22Rv1 (cell line): ENCODE measurements at regions not wholly inside any gene's neighbourhood (a gene's known extent, or its start where the extent isn't known, plus 50 kb on each side); places are given as distances from the start of the nearest gene placed in this dataset.

Experiments used
- H3K27ac ChIP-seq: fragments of 450-650 bp; 2 replicates; pipeline ENCODE4 v1.5.1; 2017
- CTCF ChIP-seq: fragments of 450-650 bp; IDR thresholded peaks from 2 replicates; pipeline ENCODE4 v1.5.1; 2017; ENCODE audit warnings: mild to moderate bottlenecking
- ZFX ChIP-seq: fragments of 450-650 bp; IDR thresholded peaks from 2 replicates; pipeline ENCODE4 v1.6.1; 2017; ENCODE audit warnings: antibody characterized with exemption, borderline replicate concordance

- no peak overlapping the region for H3K27ac ChIP-seq
- TF ChIP-seq ZFX: no peak
- TF ChIP-seq CTCF: no peak
These were observed 564.0 kb upstream of the ACO1 start for GRCh38 chr9:31820426-31820825.

- TF ChIP-seq ZFX (no peak), CTCF (no peak)
- no peak overlapping the region for H3K27ac ChIP-seq
These were observed 562.9 kb upstream of the ACO1 start for GRCh38 chr9:31821583-31821982.

- no peak for TF ChIP-seq ZFX
- no peak for TF ChIP-seq CTCF
- no peak overlapping the region for H3K27ac ChIP-seq
These were observed 561.1 kb upstream of the ACO1 start for GRCh38 chr9:31823365-31823764.

GRCh38 chr9:31824860-31825259 is 559.6 kb upstream of the ACO1 start:
- no peak overlapping the region for H3K27ac ChIP-seq
- TF ChIP-seq CTCF: no peak
- no peak for TF ChIP-seq ZFX

GRCh38 chr9:31837211-31837610 is 547.2 kb upstream of the ACO1 start:
- H3K27ac ChIP-seq: no peak overlapping the region

GRCh38 chr9:31839273-31839672 is 545.2 kb upstream of the ACO1 start:
- TF ChIP-seq ZFX: no peak
- peak; percentile 43 for TF ChIP-seq CTCF
- H3K27ac ChIP-seq: no peak overlapping the region

More at GRCh38 chr9:31837211-31837610, 547.2 kb upstream of the ACO1 start:
- no peak for TF ChIP-seq ZFX

- no peak for TF ChIP-seq ZFX
- TF ChIP-seq CTCF: no peak
- no peak overlapping the region for H3K27ac ChIP-seq
These were observed 543.7 kb upstream of the ACO1 start for GRCh38 chr9:31840702-31841101.

- TF ChIP-seq ZFX (no peak), CTCF (no peak)
- no peak overlapping the region for H3K27ac ChIP-seq
These were observed 536.5 kb upstream of the ACO1 start for GRCh38 chr9:31847963-31848362.
